OCI-LY1 (cell line): ENCODE measurements at regions not wholly inside any gene's neighbourhood (a gene's known extent, or its start where the extent isn't known, plus 50 kb on each side); places are given as distances from the start of the nearest gene placed in this dataset.

Experiments used
- H2AFZ ChIP-seq: fragments of 200-600 bp; sonication (generic), shearing (Covaris generic); 2 replicates; pipeline ENCODE4 v1.6.0; 2014; ENCODE audit warnings: antibody characterized with exemption, mild to moderate bottlenecking, low read length
- H3F3A ChIP-seq: fragments of 200-600 bp; sonication (generic), shearing (Covaris generic); 2 replicates; pipeline ENCODE4 v1.6.0; 2014; ENCODE audit warnings: mild to moderate bottlenecking, antibody characterized with exemption, low read length, moderate library complexity; ENCODE audit not compliant: insufficient read depth
- H3K27ac ChIP-seq: fragments of 200-600 bp; sonication (generic); 2 replicates; pipeline ENCODE4 v1.5.1; 2014; ENCODE audit warnings: low read length, mixed run types, mild to moderate bottlenecking, low read depth; ENCODE audit not compliant: poor library complexity, severe bottlenecking
- H3K27me3 ChIP-seq: fragments of 200-600 bp; sonication (generic); 2 replicates; pipeline ENCODE4 v1.6.0; 2014; ENCODE audit warnings: antibody characterized with exemption, mild to moderate bottlenecking, low read length, moderate library complexity; ENCODE audit not compliant: insufficient read depth
- H3K36me3 ChIP-seq: fragments of 200-600 bp; sonication (generic); 2 replicates; pipeline ENCODE4 v1.6.1; 2014; ENCODE audit warnings: mild to moderate bottlenecking, antibody characterized with exemption, low read length, moderate library complexity, mixed read lengths; ENCODE audit not compliant: insufficient read depth
- H3K4me1 ChIP-seq: fragments of 200-600 bp; sonication (generic); 2 replicates; pipeline ENCODE4 v1.5.1; 2014; ENCODE audit warnings: mild to moderate bottlenecking, low read length, moderate library complexity; ENCODE audit not compliant: insufficient read depth, severe bottlenecking
- H3K4me2 ChIP-seq: fragments of 200-600 bp; sonication (generic), shearing (Covaris generic); 2 replicates; pipeline ENCODE4 v1.6.1; 2014; ENCODE audit warnings: low read length
- H3K4me3 ChIP-seq: fragments of 200-600 bp; sonication (generic); 2 replicates; pipeline ENCODE4 v1.5.1; 2014; ENCODE audit warnings: low read length, low read depth, mild to moderate bottlenecking, mixed read lengths; ENCODE audit not compliant: poor library complexity, severe bottlenecking
- H3K79me2 ChIP-seq: fragments of 200-600 bp; shearing (Covaris generic); 2 replicates; pipeline ENCODE4 v1.6.1; 2016; ENCODE audit warnings: mixed run types, low read length, mixed read lengths; ENCODE audit not compliant: insufficient read depth
- H3K9ac ChIP-seq: fragments of 200-600 bp; sonication (generic), shearing (Covaris generic); 2 replicates; pipeline ENCODE4 v1.6.1; 2014; ENCODE audit warnings: mild to moderate bottlenecking, low read length, mixed read lengths
- H3K9me2 ChIP-seq: fragments of 200-600 bp; sonication (generic), shearing (Covaris generic); 2 replicates; pipeline ENCODE4 v1.6.1; 2014; ENCODE audit warnings: low read depth, mild to moderate bottlenecking, low read length, mixed read lengths
- H3K9me3 ChIP-seq: fragments of 200-600 bp; shearing (Covaris generic); 2 replicates; pipeline ENCODE4 v1.6.1; 2014; ENCODE audit warnings: low read length, mixed read lengths
- H4K20me1 ChIP-seq: fragments of 200-600 bp; sonication (generic), shearing (Covaris generic); 2 replicates; pipeline ENCODE4 v1.6.0; 2016; ENCODE audit warnings: mild to moderate bottlenecking, low read length; ENCODE audit not compliant: insufficient read depth
- EZH2 ChIP-seq: fragments of 200-600 bp; sonication (generic), shearing (Covaris generic); IDR thresholded peaks from 2 replicates; pipeline ENCODE4 v1.8.0; 2017; ENCODE audit warnings: borderline replicate concordance, mixed run types, mild to moderate bottlenecking, antibody characterized with exemption, low read length, moderate library complexity, mixed read lengths
- TF ChIP-seq, protein P1 (sequence below): fragments of 200-600 bp; sonication (generic), shearing (Covaris generic); IDR thresholded peaks from 2 replicates; pipeline ENCODE4 v1.5.1; 2017; ENCODE audit warnings: mild to moderate bottlenecking, antibody characterized with exemption, low read length, moderate library complexity, mixed read lengths

DNA sequence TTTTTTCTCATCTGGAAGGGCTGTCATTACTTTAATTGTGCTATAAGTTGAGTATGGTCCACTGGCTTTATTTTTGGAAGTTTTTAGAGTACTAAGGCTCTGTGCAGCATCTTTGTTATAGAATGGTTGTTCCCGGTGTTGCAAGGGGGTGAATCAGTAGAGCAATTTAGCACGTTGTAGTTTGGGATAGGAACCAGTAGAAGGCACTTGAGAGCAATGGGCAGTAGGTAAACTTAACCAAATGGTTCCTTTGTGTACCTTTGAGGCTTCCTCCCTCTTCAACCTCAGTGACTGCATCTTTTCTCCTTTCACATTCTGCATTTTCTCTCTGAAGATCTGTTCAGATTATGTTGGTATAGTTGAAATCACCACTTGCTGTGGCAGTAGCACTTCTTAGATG lies 238.2 kb upstream of the SYT4 start:
- TF ChIP-seq EZH2 = no peak
- TF ChIP-seq, protein P1, sequence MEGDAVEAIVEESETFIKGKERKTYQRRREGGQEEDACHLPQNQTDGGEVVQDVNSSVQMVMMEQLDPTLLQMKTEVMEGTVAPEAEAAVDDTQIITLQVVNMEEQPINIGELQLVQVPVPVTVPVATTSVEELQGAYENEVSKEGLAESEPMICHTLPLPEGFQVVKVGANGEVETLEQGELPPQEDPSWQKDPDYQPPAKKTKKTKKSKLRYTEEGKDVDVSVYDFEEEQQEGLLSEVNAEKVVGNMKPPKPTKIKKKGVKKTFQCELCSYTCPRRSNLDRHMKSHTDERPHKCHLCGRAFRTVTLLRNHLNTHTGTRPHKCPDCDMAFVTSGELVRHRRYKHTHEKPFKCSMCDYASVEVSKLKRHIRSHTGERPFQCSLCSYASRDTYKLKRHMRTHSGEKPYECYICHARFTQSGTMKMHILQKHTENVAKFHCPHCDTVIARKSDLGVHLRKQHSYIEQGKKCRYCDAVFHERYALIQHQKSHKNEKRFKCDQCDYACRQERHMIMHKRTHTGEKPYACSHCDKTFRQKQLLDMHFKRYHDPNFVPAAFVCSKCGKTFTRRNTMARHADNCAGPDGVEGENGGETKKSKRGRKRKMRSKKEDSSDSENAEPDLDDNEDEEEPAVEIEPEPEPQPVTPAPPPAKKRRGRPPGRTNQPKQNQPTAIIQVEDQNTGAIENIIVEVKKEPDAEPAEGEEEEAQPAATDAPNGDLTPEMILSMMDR = no peak
- Histone ChIP-seq H2AFZ (no peak overlapping the region), H3K9me3 (no peaks in the 10 kb centered on the region), H4K20me1 (no peaks in the 10 kb centered on the region), H3F3A (no peaks in the 10 kb centered on the region), H3K4me2 (no peak overlapping the region), H3K4me3 (no peak overlapping the region), H3K9me2 (no peaks in the 10 kb centered on the region), H3K27ac (no peak overlapping the region), H3K9ac (no peak overlapping the region), H3K79me2 (no peaks in the 10 kb centered on the region), H3K4me1 (no peaks in the 10 kb centered on the region), H3K27me3 (no peaks in the 10 kb centered on the region), H3K36me3 (no peaks in the 10 kb centered on the region)

DNA sequence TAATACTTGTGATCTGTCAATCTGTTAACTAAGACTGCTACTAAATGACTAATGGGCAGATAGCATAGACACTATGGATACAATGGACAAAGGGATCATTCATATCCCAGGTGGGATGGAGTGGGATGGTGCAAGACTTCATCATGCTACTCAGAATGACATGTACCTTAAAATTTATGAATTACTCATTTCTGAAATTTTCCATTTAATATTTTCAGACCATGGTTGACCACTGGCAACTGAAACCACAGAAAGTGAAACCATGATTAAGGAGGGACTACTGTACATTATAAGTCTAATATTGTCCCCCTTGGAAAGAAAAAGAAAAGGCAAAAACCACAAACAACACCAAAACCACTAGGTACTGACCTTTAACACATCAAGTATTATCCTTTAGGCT lies 247.0 kb upstream of the SYT4 start:
- Histone ChIP-seq H3K4me3 (no peak overlapping the region), H3K9me2 (no peaks in the 10 kb centered on the region), H2AFZ (no peak overlapping the region), H3F3A (no peaks in the 10 kb centered on the region), H3K4me1 (no peaks in the 10 kb centered on the region), H3K79me2 (no peaks in the 10 kb centered on the region), H3K4me2 (no peak overlapping the region), H3K27ac (no peak overlapping the region), H3K9me3 (no peaks in the 10 kb centered on the region), H3K36me3 (no peaks in the 10 kb centered on the region), H3K9ac (no peak overlapping the region), H3K27me3 (no peaks in the 10 kb centered on the region), H4K20me1 (no peaks in the 10 kb centered on the region)
- TF ChIP-seq, protein P1 = no peak
- no peak for TF ChIP-seq EZH2

DNA sequence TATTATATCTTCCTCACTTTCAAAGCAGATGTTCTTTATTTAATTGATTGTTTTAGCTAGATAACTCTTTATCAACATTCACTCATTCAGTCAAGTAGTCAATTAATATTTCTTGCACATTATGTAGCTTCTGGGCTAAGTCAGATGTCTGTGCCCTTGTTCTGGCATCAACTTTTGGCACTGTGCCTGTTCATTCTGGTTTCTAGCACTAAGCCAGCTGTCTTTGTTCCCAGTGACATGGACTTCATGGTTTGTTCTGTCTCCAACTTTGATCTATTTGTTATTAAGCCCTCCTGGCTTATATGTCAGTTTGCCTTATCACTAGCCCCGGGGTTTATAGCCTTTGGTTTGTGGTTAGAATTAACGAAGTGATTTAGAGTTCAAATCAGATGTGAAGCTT lies 247.9 kb upstream of the SYT4 start:
- Histone ChIP-seq H3K9ac (no peak overlapping the region), H3F3A (no peaks in the 10 kb centered on the region), H3K4me2 (no peak overlapping the region), H3K27me3 (no peaks in the 10 kb centered on the region), H2AFZ (no peak overlapping the region), H3K79me2 (no peaks in the 10 kb centered on the region), H3K4me3 (no peak overlapping the region), H3K9me3 (no peaks in the 10 kb centered on the region), H3K4me1 (no peaks in the 10 kb centered on the region), H3K27ac (no peak overlapping the region), H4K20me1 (no peaks in the 10 kb centered on the region), H3K36me3 (no peaks in the 10 kb centered on the region), H3K9me2 (no peaks in the 10 kb centered on the region)
- TF ChIP-seq, protein P1 = no peak
- TF ChIP-seq EZH2 = no peak
